NCI-H146 treated with DMSO at 0.1 percent for 48 hours (cell line): ENCODE measurements at regions not wholly inside any gene's neighbourhood (a gene's known extent, or its start where the extent isn't known, plus 50 kb on each side); places are given as distances from the start of the nearest gene placed in this dataset.
A peak's percentile ranks its signal among the peaks of the same experiment; 100 is the strongest.
"Not testable (repeated sequence)": the region's sequence is repeated elsewhere in the genome, so short reads cannot be mapped to it uniquely, and the experiment has no call there.

ENCODE experiments used
- DNase-seq: peaks from one replicate; lab custom pipeline; 2025; ENCODE audit not compliant: unreplicated experiment; lab: John Stamatoyannopoulos, UW

DNA sequence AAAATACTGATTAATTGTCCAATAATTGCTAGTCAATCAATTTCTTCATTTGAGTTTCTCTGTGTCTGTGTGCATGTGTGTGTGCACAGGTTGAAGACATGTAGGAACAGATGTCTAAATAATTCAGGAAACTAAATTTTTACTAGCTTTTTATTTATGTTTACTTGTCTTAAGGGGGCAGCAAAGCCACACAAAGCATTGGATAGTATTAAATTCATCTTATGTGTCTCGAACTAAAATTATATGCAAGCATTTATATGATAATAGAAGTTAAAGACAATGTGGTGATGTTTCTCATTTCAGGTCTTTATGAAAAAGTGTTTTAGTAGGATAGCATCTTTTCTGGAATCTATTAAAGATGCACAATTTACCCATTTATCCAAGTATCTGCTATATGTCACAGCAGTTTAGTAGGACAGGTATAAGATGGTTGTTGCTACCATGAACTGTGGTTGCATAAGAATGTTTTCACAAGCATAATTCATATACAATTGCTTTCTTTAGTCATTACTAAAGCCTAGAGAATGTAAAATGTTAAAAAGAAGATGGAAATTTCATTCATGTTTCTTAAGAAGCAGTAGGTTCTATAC is 784.6 kb upstream of the NUDT12 start:
- peak; percentile 4 for DNase-seq

DNA sequence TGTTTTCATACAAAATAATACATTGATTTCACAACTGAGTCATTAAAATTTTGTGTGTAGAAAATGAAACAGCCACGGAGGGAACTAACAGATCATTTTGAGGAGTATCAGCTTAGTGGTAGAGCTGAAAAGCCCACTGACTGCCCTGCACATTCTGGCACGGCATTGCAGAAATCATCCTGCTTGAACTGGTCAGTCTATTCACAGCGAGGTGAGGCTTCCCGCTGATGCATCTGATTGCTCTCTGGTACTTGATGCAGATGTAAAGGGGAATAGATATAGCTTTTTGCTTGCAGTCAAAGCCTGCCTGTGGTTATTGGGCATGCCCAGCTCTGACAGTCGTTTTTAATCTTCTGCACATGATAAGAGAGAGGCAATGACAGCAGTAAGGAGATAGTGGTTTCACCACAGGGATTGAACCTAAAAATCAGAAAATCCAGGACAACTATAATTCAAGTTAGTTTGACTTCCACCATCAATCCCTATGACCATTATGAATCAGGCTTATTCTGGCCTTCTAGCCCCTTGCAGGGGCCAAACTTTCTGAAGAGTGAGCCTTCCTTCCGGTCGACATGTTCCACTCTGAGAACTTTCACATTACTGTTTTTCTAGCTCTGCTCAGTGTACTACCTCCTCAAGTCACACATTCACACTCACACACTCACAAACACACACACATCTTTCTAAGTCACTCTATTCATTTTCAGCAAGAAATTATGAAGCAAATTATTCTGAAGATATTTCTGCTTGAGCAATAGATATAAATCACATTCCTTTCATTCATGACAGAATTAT is 782.8 kb upstream of the NUDT12 start:
- DNase-seq: peak; percentile 36

DNA sequence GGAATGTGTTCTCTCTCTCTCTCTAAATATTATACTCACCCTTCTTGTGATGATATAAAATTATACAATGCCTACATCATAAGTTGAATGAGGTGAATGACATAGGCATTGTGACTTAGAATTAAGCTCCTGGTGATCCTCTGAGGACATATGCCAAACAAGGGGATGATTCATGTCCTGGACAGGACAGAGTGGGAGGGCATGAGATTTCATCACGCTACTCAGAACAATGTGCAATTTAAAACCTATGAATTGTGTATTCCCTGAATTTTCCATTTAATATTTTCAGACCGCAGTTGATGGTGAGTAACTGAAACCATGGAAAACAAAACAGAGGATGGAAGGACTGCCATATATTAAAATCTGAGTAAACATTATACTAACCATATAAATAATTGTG is 782.2 kb upstream of the NUDT12 start:
- DNase-seq: no peak

DNA sequence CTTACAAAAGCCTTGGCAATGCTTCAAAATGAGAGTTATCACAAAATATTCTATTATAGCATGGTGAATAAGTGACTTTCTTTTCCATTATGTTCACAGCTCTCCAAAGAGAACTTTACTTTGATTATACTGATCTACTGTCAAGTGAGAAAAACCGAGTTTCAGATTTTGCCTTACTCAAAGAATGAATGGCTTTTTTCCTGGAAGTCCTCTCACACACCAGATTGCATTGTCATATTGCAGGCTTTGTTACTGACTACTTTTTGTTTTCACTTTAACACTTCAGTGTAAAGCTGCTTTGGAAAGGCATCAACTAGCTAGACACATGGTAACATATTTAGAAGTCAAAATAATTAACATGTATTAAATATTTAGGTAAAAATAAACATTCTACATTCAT is 765.2 kb upstream of the NUDT12 start:
- DNase-seq: no peak

GRCh38 chr5:104326966-104327365 is 764.4 kb upstream of the NUDT12 start:
- DNase-seq: no peak

- no peak for DNase-seq
These were observed 762.8 kb upstream of the NUDT12 start for GRCh38 chr5:104325356-104325755.

DNA sequence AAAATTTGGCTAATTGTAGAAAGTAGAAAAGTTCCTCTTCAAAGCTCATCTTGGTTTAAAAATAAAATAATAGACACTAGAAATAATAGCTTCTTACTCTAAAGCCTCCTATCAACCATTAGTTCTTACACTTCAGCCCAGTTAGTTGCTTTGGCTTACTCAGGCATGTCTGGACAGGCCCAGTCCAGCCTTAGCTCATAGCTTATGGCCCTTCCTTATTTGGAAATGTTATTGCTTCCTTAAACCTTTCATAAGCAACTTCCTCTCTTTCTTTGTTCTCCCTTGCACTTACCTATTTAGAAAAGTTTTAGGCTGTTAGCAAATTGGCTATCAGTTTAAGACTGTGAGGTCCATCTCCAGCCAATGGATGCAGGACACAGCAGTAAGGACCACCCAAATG is 754.1 kb upstream of the NUDT12 start:
- not testable (repeated sequence) for DNase-seq

GRCh38 chr5:104312481-104312880 is 749.9 kb upstream of the NUDT12 start:
- no peak for DNase-seq

DNA sequence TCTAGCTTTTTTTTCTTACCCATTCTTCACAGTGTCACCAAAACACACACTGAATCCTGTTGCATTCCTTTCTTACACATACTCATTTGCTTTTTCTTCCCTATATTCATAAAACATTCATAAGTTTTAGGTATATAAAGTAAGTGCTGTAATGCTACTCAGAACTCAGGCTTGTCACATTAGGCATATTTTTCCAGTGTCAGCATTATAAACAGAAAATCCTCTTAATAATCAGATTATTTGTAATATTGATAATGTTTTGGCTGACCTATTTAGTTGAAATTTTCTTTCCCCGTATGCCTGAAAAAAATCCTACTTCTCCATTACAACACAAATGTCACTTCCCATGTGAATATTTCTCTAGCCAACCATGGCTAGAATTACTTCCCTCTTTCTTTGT is 743.0 kb upstream of the NUDT12 start:
- DNase-seq: no peak

- no peak for DNase-seq
These were observed 737.6 kb upstream of the NUDT12 start for GRCh38 chr5:104299998-104300706.

DNA sequence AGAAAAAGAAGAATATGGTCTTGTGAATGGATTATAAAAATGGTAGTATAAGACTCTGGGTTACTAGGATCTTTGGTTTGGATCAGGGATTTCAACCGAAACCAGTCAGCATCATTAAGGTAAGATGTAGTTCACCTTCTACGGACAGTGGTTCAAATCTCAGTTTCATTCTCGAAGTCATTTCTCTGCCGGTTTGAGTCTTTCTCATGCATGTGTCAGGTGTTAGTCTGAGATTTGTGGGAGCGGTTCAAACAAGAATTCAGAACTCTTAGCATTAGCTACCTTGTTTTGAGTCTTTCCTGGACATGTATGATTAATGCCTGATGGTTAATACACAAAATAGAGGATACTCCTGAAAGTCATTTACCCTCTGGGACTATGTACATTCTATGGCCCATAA is 735.9 kb upstream of the NUDT12 start:
- no peak for DNase-seq

DNA sequence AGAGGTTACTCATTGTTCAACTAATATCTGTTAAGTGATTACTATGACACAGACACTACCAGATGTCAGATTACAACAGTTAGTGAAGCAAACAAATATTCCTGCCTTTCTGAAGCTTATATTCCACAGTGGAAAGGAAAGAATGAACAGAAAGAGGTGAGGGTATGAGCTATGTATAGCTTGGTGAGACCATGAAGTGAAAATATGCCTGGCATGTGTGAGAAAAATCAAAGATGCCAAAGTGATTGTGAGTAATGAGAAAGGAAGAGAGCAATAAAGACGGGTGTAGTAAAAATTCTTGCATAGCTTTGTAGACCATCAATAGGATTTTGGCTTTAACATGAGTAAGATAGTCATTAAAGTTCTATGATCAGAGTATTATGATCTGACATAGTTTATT is 734.5 kb upstream of the NUDT12 start:
- DNase-seq: no peak

- no peak for DNase-seq
These were observed 733.4 kb upstream of the NUDT12 start for GRCh38 chr5:104295991-104296390.

DNA sequence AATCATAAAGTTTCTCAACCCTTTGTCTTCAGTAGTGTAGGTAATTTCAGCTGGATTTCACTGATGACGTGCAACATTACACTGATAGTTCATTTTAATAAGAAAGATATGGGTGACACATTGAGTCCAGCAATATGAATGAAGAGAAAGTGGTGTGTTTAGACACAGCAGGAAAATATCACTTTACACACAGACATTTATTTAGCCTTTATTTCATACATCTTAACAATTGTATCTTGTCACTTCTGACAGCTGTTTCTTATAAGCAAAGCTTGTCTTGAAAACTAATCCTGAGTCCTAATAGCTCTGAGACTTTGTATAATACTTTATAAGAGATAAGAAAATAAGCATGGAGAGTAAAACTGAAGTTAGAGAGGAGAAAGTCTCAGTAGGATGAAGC is 720.5 kb upstream of the NUDT12 start:
- DNase-seq: no peak

DNA sequence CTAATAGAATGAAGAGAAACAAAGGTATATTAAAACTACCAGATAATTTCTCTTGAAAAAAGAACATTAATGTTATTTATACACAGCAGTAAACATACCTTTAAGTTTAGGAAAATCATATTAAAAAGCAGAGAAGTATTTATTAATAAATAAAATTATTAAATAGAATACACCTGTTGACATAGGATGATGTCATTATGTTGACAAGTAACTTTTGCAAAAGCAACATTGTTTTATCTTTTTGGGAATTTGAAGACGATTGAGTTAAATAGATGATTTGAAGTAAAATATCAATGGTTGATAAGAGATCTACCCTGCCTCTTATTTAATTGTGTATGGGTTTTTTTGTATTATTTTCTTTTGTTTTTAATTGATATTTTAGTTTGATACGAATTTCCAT is 711.1 kb upstream of the NUDT12 start:
- DNase-seq: no peak

DNA sequence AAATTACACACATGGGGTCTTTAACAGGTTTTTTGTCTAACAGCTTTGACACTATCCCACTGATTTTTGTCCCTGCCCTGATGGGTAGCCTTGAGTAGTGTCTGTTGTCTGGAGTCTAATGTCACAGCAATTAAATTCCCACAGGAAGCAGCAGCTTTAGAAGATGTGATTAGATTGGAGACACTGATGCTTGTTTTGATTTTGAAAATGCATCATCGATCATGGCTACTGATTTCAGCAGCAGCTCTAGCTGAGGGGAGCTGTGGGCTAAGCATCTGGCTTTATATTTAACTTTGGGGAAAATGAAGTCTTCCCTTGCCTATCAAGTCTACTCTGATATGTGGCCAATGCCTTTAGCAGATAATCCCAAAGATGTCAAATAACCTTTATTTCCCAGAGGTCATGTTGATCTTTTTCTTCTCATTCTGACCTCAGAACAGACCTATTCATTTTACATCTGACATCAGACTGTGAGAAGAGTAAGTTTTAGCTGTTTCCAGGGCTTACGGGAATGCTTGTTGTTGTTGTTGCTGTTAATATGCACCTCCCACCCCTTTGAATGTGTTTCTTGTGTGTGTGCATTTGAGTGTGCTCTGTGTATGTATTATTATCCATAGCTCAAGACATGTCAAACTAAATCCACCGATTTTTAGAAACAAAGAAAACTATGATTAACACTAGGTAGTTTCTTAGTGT is 704.9 kb upstream of the NUDT12 start:
- DNase-seq: no peak

DNA sequence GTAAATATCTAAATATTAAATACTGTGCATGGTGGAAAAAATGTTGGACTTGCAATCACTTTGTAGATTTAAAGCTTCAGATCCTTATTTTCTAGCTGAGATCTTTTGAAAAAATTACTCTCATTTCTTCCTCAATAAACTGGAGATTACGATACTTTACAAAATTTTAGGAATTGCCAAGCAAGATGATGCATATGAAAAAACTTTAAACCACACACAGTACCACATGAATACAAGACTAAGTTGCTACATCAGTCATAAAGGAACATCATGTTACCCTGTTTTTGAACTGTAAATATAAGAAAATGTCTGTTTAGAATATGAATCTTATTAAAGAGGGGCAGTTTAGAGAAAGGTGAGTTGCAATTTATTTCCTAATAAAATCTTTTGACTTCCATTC is 703.6 kb upstream of the NUDT12 start:
- DNase-seq: no peak

GRCh38 chr5:104265531-104266140 is 703.0 kb upstream of the NUDT12 start:
- peak; percentile 17 for DNase-seq

DNA sequence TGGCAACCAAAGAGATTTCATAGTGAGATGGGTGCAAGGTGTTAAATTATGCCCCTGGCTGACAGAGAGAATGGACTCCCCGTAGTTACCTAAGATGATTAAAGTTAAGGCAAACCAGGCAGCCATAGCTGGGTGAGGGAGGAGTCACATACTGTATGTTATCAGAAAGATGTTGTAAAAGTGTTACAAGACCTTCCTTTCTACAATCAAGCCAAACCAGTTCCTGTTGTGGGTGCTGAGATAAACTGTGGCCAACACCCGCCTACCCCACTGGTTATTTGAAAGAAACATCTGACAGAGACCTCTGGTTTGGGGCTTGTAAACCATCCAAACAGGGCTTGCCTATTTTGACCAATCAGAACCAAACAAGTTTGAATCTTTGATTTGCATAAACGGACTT is 684.7 kb upstream of the NUDT12 start:
- no peak for DNase-seq

DNA sequence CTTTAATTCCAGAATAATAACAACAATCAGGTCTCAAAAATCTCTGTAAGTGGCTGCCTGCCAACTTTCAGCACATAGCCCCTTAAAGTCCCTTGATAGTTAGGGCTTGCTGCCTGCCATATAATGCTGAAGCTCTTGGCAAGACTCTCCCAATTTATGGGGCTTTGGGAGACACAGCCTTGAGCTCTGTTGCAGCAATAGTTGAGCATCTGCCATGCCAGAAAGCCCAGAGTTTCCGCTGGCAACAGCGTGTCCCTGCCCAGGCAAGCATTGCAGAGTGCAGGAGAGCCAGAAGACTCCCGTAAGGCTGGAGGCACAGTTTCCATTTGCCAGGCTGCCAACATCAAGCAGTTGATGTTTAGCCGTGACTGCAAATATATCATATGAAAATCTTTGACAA is 678.5 kb upstream of the NUDT12 start:
- no peak for DNase-seq

DNA sequence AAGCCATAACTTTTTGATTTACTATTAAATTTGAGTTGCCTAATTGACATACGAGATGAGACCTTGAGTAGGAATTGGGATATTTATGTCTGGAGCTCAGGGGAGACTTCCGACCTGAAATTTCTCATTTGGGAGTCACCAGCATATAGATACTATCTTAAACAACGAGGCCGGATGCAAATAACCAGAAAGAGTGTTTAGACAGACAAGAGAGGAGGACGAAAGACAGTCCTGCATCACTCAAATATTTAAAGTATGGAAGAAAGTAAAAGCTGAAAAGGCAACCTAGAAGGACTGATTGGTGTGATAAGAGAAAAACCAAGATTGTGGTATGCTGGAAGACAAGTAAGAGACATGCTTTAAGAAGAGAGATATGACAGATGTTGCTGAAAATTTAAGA is 675.0 kb upstream of the NUDT12 start:
- DNase-seq: no peak
